ENCODE measurements at regions not wholly inside any gene's neighbourhood (a gene's known extent, or its start where the extent isn't known, plus 50 kb on each side); places are given as distances from the start of the nearest gene placed in this dataset.
A peak's percentile ranks its signal among the peaks of the same experiment; 100 is the strongest.

- Histone ChIP-seq H3K79me2 (ENCODE audit: low read depth) (no peaks in the 10 kb centered on the region), H3K4me3 (no peak overlapping the region), H3K4me2 (no peak overlapping the region), H3K27ac (no peak overlapping the region), H3K9me3 (ENCODE audit: low read depth) (no peaks in the 10 kb centered on the region), H3K4me1 (peaks cover 14% of the 10 kb centered on the region), H2AFZ (replicated peaks) (no peak overlapping the region), H3F3A (ENCODE audit: low read depth) (peaks cover 16% of the 10 kb centered on the region), H3K36me3 (no peaks in the 10 kb centered on the region), H3K27me3 (no peaks in the 10 kb centered on the region), H3K9ac (no peak overlapping the region), H4K20me1 (ENCODE audit: low read depth) (no peaks in the 10 kb centered on the region)
- Mint-ChIP-seq H3K27me3 (ENCODE audit: insufficient read depth, low read depth) (peaks cover 2% of the 10 kb centered on the region), H3K9me3 (no peaks in the 10 kb centered on the region), H3K36me3 (no peaks in the 10 kb centered on the region), H3K27ac (peak overlapping the region; percentile 32), H3K4me1 (peaks cover 22% of the 10 kb centered on the region), H3K4me3 (no peak overlapping the region)
- TF ChIP-seq CTCF (IDR thresholded peaks at IDR 0.05) (no peak), EZH2 (IDR thresholded peaks at IDR 0.05) (no peak), EZH2phosphoT487 (IDR thresholded peaks at IDR 0.05) (no peak)
- DNase-seq (ENCODE audit: low spot score) = no peak
Observed at GRCh38 chr2:75324141-75324540, 124.8 kb upstream of the TACR1 start.

GRCh38 chr2:75321599-75321922, 122.2 kb upstream of the TACR1 start:
- H3F3A ChIP-seq (ENCODE audit: low read depth) = peaks cover 16% of the 10 kb centered on the region
- no peaks in the 10 kb centered on the region for H3K9me3 ChIP-seq (ENCODE audit: low read depth)
- no peak for TF ChIP-seq EZH2 (IDR thresholded peaks at IDR 0.05)
- no peak for TF ChIP-seq CTCF (IDR thresholded peaks at IDR 0.05)
- TF ChIP-seq EZH2phosphoT487 (IDR thresholded peaks at IDR 0.05) = no peak
- H3K36me3 ChIP-seq = no peaks in the 10 kb centered on the region
- H3K79me2 ChIP-seq (ENCODE audit: low read depth) = no peaks in the 10 kb centered on the region
- H3K27ac Mint-ChIP-seq = no peak overlapping the region
- no peaks in the 10 kb centered on the region for H3K36me3 Mint-ChIP-seq
- H3K9me3 Mint-ChIP-seq = no peaks in the 10 kb centered on the region
- peak overlapping the region; percentile 57 for H3K4me2 ChIP-seq
- no peak overlapping the region for H3K4me3 ChIP-seq
- peaks cover 2% of the 10 kb centered on the region for H3K27me3 Mint-ChIP-seq (ENCODE audit: insufficient read depth, low read depth)
- no peaks in the 10 kb centered on the region for H4K20me1 ChIP-seq (ENCODE audit: low read depth)
- DNase-seq (ENCODE audit: low spot score) = peak; percentile 51
- H3K9ac ChIP-seq = no peak overlapping the region
- H3K4me1 ChIP-seq = peaks cover 14% of the 10 kb centered on the region
- H3K27ac ChIP-seq = no peak overlapping the region
- no peaks in the 10 kb centered on the region for H3K27me3 ChIP-seq
- H3K4me3 Mint-ChIP-seq = no peak overlapping the region
- peaks cover 22% of the 10 kb centered on the region for H3K4me1 Mint-ChIP-seq
- peak overlapping the region; percentile 69 for H2AFZ ChIP-seq (replicated peaks)

GRCh38 chr2:75320898-75321598, 121.7 kb upstream of the TACR1 start:
- Histone ChIP-seq H3K36me3 (no peaks in the 10 kb centered on the region), H2AFZ (replicated peaks) (peak overlapping the region; percentile 69), H3K27ac (no peak overlapping the region), H3K79me2 (ENCODE audit: low read depth) (no peaks in the 10 kb centered on the region), H3K4me2 (peak overlapping the region; percentile 57), H3K27me3 (no peaks in the 10 kb centered on the region), H3K4me1 (peaks cover 14% of the 10 kb centered on the region), H4K20me1 (ENCODE audit: low read depth) (no peaks in the 10 kb centered on the region), H3K4me3 (no peak overlapping the region), H3F3A (ENCODE audit: low read depth) (peaks cover 16% of the 10 kb centered on the region), H3K9me3 (ENCODE audit: low read depth) (no peaks in the 10 kb centered on the region), H3K9ac (no peak overlapping the region)
- TF ChIP-seq CTCF (IDR thresholded peaks at IDR 0.05) = no peak
- TF ChIP-seq EZH2phosphoT487 (IDR thresholded peaks at IDR 0.05) = no peak
- TF ChIP-seq EZH2 (IDR thresholded peaks at IDR 0.05) = no peak
- no peak for DNase-seq (ENCODE audit: low spot score)
- no peak overlapping the region for H3K4me3 Mint-ChIP-seq
- H3K27ac Mint-ChIP-seq = peak overlapping the region; percentile 96
- no peaks in the 10 kb centered on the region for H3K9me3 Mint-ChIP-seq
- no peaks in the 10 kb centered on the region for H3K36me3 Mint-ChIP-seq
- peaks cover 3% of the 10 kb centered on the region for H3K27me3 Mint-ChIP-seq (ENCODE audit: insufficient read depth, low read depth)
- peaks cover 22% of the 10 kb centered on the region for H3K4me1 Mint-ChIP-seq

Measured in neural progenitor cell (in vitro differentiated cells).